ENCODE measurements at regions not wholly inside any gene's neighbourhood (a gene's known extent, or its start where the extent isn't known, plus 50 kb on each side); places are given as distances from the start of the nearest gene placed in this dataset.

GRCh38 chr10:6863381-6863780, 283.3 kb upstream of the PRKCQ start:
- TF ChIP-seq ZNF274 (IDR thresholded peaks at IDR 0.05; ENCODE audit: low read depth, low read length) (no peak), SUZ12 (IDR thresholded peaks at IDR 0.05; ENCODE audit: extremely low read depth, insufficient read depth, insufficient read length) (no peak)

Measured in NT2/D1 (cell line).